Caco-2 (cell line): ENCODE measurements at regions not wholly inside any gene's neighbourhood (a gene's known extent, or its start where the extent isn't known, plus 50 kb on each side); places are given as distances from the start of the nearest gene placed in this dataset.

Experiments
- BruUV-seq: library from RNA; stranded (reverse); fragments of 400-500 nt; replicated peaks from 2 replicates; lab custom pipeline; 2021; lab: Mats Ljungman, UMichigan
- CTCF ChIA-PET: fragments of 300-600 bp; sonication (Branson Sonifier 250); formaldehyde crosslinking; loops from one replicate; lab custom pipeline; 2022; ENCODE audit warnings: antibody characterized with exemption; lab: Charles Lee
- POLR2A ChIA-PET: fragments of 300-600 bp; sonication (Branson Sonifier 250); formaldehyde crosslinking; loops from one replicate; lab custom pipeline; 2022; ENCODE audit warnings: antibody characterized with exemption; lab: Charles Lee
- DNase-seq, 2 experiments: peaks; one replicate each; pipeline versions ENCODE4 v3.0.0 to v3.0.0-alpha.2; 2020 to 2022
- H3K27me3 ChIP-seq: replicated peaks from 2 replicates; pipeline ENCODE4 v1.6.0; 2011; ENCODE audit warnings: low read length; ENCODE audit not compliant: control insufficient read depth, insufficient read depth
- H3K36me3 ChIP-seq: 2 replicates; pipeline ENCODE4 v1.5.1; 2011; ENCODE audit warnings: low read length; ENCODE audit not compliant: control insufficient read depth, insufficient read depth
- H3K4me1 ChIP-seq: fragments of 250-450 bp; sonication (Bioruptor Pico); 2 replicates; pipeline ENCODE4 v1.5.1; 2020; ENCODE audit warnings: mild to moderate bottlenecking
- H3K4me3 ChIP-seq: 2 replicates; pipeline ENCODE4 v1.5.1; 2011; ENCODE audit warnings: low read depth, mild to moderate bottlenecking, control low read depth, low read length
- H3K9me3 ChIP-seq: fragments of 250-450 bp; sonication (Bioruptor Pico); 2 replicates; pipeline ENCODE4 v1.5.1; 2020; ENCODE audit warnings: mild to moderate bottlenecking, moderate library complexity
- H3K27ac Mint-ChIP-seq: one replicate; pipeline ENCODE4 v1.8.0; 2022; ENCODE audit warnings: mixed read lengths; ENCODE audit not compliant: unreplicated experiment
- H3K27me3 Mint-ChIP-seq: one replicate; pipeline ENCODE4 v1.8.0; 2022; ENCODE audit warnings: mixed read lengths; ENCODE audit not compliant: insufficient read depth, unreplicated experiment
- H3K36me3 Mint-ChIP-seq: one replicate; pipeline ENCODE4 v1.8.0; 2022; ENCODE audit warnings: mild to moderate bottlenecking, mixed read lengths; ENCODE audit not compliant: insufficient read depth, unreplicated experiment
- H3K4me1 Mint-ChIP-seq: one replicate; pipeline ENCODE4 v1.8.0; 2022; ENCODE audit warnings: low read depth, mixed read lengths; ENCODE audit not compliant: unreplicated experiment
- H3K4me3 Mint-ChIP-seq: one replicate; pipeline ENCODE4 v1.8.0; 2022; ENCODE audit warnings: mild to moderate bottlenecking, moderate library complexity, mixed read lengths; ENCODE audit not compliant: unreplicated experiment
- H3K9me3 Mint-ChIP-seq: one replicate; pipeline ENCODE4 v1.8.0; 2022; ENCODE audit warnings: mixed read lengths; ENCODE audit not compliant: unreplicated experiment
- CTCF ChIP-seq, 2 experiments: fragments of 200-600 bp in 1 of 2; IDR thresholded peaks; 1 replicate in 1 of 2; 2 replicates in 1 of 2; pipeline versions ENCODE4 v1.5.1 to v1.8.0; 2011 to 2022; ENCODE audit warnings: antibody characterized with exemption in 1 of 2, control low read depth in 1 of 2, inconsistent platforms in 1 of 2, low read depth in 1 of 2, low read length in 1 of 2, mild to moderate bottlenecking in 1 of 2, moderate library complexity in 1 of 2; ENCODE audit not compliant: insufficient read depth in 1 of 2, severe bottlenecking in 1 of 2, unreplicated experiment in 1 of 2
- intact Hi-C: fragments of 100-400 bp; cut with micrococcal nuclease; formaldehyde crosslinking; loops from one replicate; pipeline ENCODE4 v1.10.0; 2022; ENCODE audit not compliant: unreplicated experiment

GRCh38 chrX:139293991-139294390, 236.5 kb upstream of the F9 start:
- Mint-ChIP-seq H3K9me3 (no peaks in the 10 kb centered on the region), H3K27ac (no peak overlapping the region), H3K4me3 (no peak overlapping the region), H3K36me3 (no peaks in the 10 kb centered on the region), H3K4me1 (no peaks in the 10 kb centered on the region), H3K27me3 (no peaks in the 10 kb centered on the region)
- intact Hi-C loops = no loop called here
- ChIA-PET CTCF (no interaction called here), POLR2A (no interaction called here)
- TF ChIP-seq CTCF (IDR thresholded peaks at IDR 0.05; ENCODE audit: insufficient read depth in 1 of 2, low read depth in 1 of 2, low read length in 1 of 2, severe bottlenecking in 1 of 2, unreplicated experiment in 1 of 2) = no peak
- no peaks in the 10 kb centered on the region for H3K27me3 ChIP-seq
- no peaks in the 10 kb centered on the region for H3K9me3 ChIP-seq
- no peak for DNase-seq
- H3K4me3 ChIP-seq = no peak overlapping the region
- no peaks in the 10 kb centered on the region for H3K4me1 ChIP-seq
- no TSS peak for BruUV-seq
- no peaks in the 10 kb centered on the region for H3K36me3 ChIP-seq

- TF ChIP-seq CTCF (IDR thresholded peaks at IDR 0.05; ENCODE audit: insufficient read depth in 1 of 2, low read depth in 1 of 2, low read length in 1 of 2, severe bottlenecking in 1 of 2, unreplicated experiment in 1 of 2) = no peak
- no peaks in the 10 kb centered on the region for H3K9me3 Mint-ChIP-seq
- ChIA-PET POLR2A (no interaction called here), CTCF (no interaction called here)
- Histone ChIP-seq H3K9me3 (no peaks in the 10 kb centered on the region), H3K36me3 (no peaks in the 10 kb centered on the region), H3K27me3 (no peaks in the 10 kb centered on the region), H3K4me1 (no peaks in the 10 kb centered on the region), H3K4me3 (no peak overlapping the region)
- BruUV-seq = no TSS peak
- no peak overlapping the region for H3K4me3 Mint-ChIP-seq
- H3K27ac Mint-ChIP-seq = no peak overlapping the region
- intact Hi-C loops = no loop called here
- no peaks in the 10 kb centered on the region for H3K27me3 Mint-ChIP-seq
- DNase-seq = no peak
- H3K36me3 Mint-ChIP-seq = no peaks in the 10 kb centered on the region
- no peaks in the 10 kb centered on the region for H3K4me1 Mint-ChIP-seq
Measured at GRCh38 chrX:139290310-139290709, 240.2 kb upstream of the F9 start.

GRCh38 chrX:139287155-139287924, 243.2 kb upstream of the F9 start:
- Mint-ChIP-seq H3K27me3 (no peaks in the 10 kb centered on the region), H3K4me1 (no peaks in the 10 kb centered on the region), H3K27ac (no peak overlapping the region), H3K4me3 (no peak overlapping the region), H3K36me3 (no peaks in the 10 kb centered on the region), H3K9me3 (no peaks in the 10 kb centered on the region)
- H3K36me3 ChIP-seq = no peaks in the 10 kb centered on the region
- no peaks in the 10 kb centered on the region for H3K4me1 ChIP-seq
- POLR2A ChIA-PET = no interaction called here
- TF ChIP-seq CTCF (IDR thresholded peaks at IDR 0.05; ENCODE audit: insufficient read depth in 1 of 2, low read depth in 1 of 2, low read length in 1 of 2, severe bottlenecking in 1 of 2, unreplicated experiment in 1 of 2) = no peak
- DNase-seq = no peak
- H3K27me3 ChIP-seq = no peaks in the 10 kb centered on the region
- BruUV-seq = no TSS peak
- CTCF ChIA-PET = no interaction called here
- no peak overlapping the region for H3K4me3 ChIP-seq
- intact Hi-C loops = no loop called here
- no peaks in the 10 kb centered on the region for H3K9me3 ChIP-seq
